ENCODE measurements at regions not wholly inside any gene's neighbourhood (a gene's known extent, or its start where the extent isn't known, plus 50 kb on each side); places are given as distances from the start of the nearest gene placed in this dataset.
"Not testable (repeated sequence)": the region's sequence is repeated elsewhere in the genome, so short reads cannot be mapped to it uniquely, and the experiment has no call there.

DNA sequence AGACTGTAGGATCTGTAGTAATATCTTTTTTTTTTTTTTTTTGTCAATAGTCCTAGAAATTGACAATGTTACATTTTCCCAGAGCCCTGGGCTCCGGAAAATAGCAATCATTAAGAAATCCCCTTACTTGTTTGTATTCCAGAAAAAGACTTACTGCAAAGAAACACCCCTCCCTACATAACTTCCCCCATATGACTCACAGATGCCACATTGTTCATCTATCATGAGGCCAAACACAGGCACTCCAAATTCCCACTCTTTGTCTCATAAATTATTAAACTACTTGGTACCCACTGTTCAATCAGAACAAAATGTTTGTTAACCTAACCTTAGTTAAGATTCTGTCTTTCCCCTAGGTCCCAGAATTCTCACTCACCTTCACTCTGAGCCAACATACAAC, 53.5 kb downstream of the TEX51 start:
- no peak for DNase-seq (ENCODE audit: low spot score)
- intact Hi-C loops (cut with DNase I), result no loop called here

DNA sequence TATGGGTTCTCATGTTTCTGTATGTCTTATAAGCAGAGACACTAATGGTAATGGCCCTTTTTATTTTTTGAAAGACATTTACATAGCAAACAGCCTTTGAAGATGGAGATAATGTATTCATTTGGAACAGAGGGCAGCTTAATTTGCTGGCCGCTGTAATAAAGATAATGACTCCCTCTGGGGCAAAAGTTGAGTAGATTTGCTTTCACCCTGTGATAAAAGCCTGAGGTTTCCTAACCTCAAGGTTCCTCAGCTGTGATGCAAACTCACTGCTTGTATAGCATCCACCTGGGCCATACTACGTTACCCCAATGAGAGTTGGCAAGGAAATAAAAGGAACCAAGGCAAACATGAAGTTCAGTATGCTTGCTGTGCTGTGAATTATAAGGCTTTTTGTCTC, 54.8 kb downstream of the TEX51 start:
- DNase-seq (ENCODE audit: low spot score), result no peak
- intact Hi-C loops (cut with DNase I), result no loop called here

DNA sequence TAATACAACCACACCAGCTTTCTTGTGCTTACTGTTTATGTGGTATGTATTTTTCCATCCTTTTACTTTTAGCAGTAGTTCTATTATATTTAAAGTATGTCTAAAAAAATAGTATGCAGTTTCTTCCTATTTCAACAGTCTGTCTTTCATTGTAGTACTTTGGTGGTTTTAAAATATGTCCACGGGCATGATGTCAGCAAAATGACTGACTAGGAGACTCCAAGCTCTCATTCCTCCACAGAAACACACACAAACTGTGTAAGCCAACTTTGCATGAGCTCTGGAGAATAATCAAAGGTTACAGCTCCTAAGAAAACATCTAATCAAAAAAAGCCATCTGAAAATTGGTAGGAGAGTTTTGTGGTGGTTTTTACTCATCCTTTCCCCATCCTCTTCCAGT, 56.1 kb downstream of the TEX51 start:
- intact Hi-C loops (cut with DNase I), result no loop called here
- no peak for DNase-seq (ENCODE audit: low spot score)

DNA sequence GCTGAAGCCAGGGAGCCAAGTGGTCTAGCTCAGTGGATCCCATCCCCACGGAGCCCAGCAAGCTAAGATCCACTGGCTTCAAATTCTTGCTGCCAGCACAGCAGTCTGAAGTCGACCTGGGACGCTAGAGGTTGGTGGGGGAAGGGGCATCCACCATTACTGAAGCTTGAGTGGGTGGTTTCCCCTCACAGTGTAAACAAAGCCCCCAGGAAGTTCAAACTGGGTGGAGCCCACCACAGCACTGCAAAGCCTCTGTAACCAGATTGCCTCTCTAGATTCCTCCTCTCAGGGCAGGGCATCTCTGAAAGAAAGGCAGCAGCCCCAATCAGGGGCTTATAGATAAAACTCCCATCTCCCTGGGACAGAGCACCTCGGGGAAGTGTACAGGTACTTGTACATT, 58.1 kb downstream of the TEX51 start:
- intact Hi-C loops (cut with DNase I); DNase-seq (ENCODE audit: low spot score): not testable (repeated sequence)

DNA sequence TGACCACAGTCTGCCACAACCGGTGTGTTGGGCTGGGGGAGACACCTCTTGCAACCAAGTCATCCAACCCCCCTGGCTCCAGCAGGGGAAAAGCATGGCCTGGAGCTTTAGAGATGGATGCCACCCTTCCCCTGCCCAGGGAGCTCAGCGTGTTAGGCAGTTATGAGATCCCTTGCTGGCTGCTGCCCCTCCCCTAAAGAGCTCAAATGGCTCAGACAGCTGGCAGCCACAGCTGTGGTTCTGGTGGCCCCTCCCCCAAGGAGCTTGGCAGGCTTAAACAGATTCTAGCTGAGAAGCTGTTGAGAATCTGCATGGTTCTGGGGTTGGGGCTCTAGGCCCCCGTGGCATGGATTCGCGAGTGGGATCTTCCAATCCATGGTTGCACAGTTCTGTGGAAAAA, 64.7 kb downstream of the TEX51 start:
- intact Hi-C loops (cut with DNase I), result no loop called here
- DNase-seq (ENCODE audit: low spot score), result no peak

DNA sequence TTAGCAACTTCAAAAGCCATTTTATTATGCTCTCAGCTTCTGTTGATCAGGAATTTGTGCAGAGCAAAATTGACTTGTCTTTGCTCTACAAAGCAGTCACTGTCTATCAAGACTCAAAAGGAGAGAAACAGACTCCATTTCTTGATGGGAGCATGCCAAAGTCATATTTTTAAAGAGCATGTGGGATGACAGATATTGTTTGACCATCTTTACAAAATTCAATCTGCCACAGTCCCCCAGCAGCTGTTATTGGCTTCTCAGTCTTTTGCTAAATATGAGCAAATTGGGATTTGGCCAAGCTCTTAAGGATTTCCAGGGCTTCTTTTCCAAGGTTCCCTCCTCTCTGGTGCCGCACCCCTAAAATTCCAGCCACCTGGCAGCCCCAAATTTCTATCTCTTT, 67.9 kb downstream of the TEX51 start:
- intact Hi-C loops (cut with DNase I), result no loop called here
- no peak for DNase-seq (ENCODE audit: low spot score)

- intact Hi-C loops (cut with DNase I), result no loop called here
- peak; percentile 62 for DNase-seq (ENCODE audit: low spot score)
These were observed 71.9 kb downstream of the TEX51 start for GRCh38 chr2:126970583-126970982.

DNA sequence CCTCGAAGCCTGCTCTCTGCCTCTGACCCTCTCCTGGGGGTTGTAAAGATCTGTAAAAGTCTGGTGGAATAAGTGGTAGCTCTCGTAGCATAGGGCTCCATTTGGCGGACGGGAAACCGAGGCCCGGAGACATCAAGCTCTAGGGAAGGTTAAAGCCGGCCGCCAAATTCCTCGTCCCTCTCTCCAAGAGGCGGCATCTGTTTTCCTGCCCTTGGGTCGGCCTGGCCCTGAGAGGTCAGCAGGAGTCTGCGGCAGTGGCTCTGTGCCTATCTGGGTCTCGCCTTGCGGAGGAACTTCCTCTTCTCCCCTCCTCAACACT, 72.4 kb downstream of the TEX51 start:
- intact Hi-C loops (cut with DNase I), result no loop called here
- DNase-seq (ENCODE audit: low spot score), result no peak

DNA sequence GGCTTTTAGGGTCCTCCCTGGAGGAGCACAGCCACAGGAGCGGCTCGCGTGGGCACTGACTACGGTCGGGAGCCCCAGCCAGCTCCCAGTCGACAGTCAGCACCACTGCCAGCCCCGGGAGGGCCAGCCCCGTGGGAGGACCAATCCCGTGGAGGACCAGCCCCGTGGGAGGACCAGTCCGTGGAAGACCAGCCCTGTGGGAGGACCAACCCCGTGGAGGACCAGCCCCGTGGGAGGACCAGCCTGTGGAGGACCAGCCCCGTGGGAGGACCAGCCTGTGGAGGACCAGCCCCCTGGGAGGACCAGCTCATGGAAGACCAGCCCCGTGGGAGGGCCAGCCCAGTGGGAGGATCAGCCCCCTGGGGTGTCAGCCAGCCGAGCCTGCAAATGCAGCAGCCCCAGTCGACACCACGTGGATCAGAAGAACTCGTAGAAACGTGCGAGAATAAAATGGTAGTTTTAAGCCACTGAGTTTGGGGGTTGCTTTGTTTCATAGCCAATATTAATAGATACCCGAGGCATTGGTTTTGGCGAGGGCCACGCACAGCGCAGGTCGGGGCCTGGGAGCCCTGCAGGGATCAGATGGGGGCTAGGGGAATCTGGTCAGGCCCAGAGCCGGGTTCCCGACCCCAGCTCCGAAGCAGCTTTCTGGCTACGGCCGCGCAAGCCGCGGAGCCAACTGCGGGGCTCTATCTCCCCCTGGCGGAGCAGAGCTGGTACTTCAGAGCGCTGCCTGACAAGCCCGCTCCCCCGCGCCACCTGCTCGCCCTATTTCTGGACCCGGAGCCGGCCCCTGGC, 73.0 kb downstream of the TEX51 start:
- intact Hi-C loops (cut with DNase I), result no loop called here
- peak; percentile 93 for DNase-seq (ENCODE audit: low spot score)

- intact Hi-C loops (cut with DNase I), result no loop called here
- no peak for DNase-seq (ENCODE audit: low spot score)
These were observed 73.6 kb downstream of the TEX51 start for GRCh38 chr2:126972279-126972626.

DNA sequence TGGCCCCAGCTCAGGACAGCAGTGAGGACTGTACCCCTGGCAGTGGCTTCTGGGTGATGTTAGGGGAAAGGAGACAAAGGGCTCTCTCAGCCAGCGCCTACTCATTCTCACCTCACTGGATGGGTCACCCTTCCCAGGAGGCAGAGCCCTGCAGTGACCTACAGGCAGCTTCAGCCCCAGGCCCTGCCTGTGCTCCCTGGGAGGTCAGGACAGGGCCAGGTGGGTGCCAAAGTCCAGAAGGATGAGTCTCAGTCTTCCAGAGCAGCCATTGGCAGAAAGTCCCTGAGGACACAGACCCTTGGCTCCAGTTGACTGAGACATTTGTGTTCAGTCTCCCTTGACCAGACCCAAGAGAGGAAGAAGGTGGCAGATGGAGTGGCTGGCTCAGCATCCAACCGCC, 75.1 kb downstream of the TEX51 start:
- peak; percentile 48 for DNase-seq (ENCODE audit: low spot score)
- intact Hi-C loops (cut with DNase I), result no loop called here

DNA sequence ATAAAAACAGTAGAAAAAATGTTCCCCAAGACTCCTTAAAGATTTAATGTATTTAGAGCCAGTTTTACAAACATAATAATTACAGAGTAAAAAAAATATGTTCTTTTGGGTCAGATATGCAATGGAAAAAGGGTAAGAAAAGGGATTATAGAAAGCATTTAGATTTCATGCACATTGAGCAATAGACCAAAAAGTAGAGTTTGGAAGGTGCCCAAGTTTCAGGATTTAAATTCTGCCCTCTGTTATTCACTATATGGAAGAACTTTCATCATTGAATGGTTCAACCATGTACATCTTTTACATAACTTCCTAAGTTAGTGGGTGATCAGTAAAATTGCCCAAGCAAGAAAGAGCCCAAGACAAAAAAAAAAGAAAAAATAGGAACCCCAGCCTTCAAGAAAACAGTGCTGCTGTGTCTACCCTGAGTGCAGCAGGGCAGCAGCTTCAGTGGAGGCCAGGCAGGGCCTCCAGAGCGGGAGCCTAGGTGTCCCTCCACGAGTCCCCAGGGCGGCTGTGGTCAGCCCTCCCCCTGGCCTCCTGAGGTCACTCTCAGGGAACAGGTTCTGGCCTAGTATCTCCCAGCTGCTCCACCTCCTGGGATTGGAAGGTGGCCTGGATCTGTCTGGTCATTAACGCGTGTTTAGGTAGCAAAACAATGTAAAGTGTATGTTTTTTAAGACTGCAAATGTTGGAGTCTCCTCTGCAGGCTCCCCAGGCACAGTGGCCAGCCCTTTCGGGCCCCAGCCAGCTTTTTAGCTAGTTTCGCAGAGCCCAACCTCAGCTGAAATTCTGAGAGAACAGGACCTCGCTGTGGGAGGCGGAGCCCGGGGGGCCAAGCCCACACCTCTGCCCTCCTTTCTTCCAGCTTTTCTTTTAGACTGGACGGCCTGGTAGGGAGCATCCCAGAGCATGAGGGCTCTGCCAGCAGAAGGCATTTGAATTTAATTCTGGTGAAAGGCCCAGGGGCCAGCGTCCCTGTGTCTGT, 77.3 kb downstream of the TEX51 start:
- intact Hi-C loops (cut with DNase I), result no loop called here
- no peak for DNase-seq (ENCODE audit: low spot score)

DNA sequence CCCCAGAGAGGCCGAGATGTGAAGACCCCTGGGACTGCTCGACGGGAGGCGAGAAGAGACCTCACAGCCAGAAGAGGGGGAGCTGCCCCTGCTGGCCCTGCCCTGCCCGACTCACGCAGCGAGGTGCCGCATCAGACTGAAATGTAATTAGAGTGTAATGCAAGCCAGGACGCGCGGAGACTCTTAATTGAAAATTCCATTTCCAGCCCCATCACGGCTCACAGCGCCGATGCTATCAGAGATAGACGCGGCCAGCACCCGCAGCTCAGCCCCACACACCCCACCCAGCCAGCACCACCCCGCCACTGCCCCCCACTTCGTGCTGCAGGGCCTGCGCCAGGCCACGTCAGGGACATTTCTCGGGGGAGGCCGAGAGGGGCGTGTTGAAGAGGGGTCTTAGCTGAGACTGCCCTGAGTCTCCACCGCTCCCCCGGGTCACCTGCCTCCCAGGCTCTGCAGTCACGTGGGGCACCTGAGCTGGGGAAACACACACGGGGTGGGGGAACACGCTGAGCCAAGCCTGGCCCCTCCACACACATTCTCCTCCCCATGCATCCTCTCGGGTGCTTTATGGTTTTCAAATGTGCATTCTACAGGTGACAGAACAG, 78.1 kb downstream of the TEX51 start:
- intact Hi-C loops (cut with DNase I), result no loop called here
- DNase-seq (ENCODE audit: low spot score), result no peak

GRCh38 chr2:126978333-126978732, 79.6 kb downstream of the TEX51 start:
- intact Hi-C loops (cut with DNase I), result no loop called here

DNA sequence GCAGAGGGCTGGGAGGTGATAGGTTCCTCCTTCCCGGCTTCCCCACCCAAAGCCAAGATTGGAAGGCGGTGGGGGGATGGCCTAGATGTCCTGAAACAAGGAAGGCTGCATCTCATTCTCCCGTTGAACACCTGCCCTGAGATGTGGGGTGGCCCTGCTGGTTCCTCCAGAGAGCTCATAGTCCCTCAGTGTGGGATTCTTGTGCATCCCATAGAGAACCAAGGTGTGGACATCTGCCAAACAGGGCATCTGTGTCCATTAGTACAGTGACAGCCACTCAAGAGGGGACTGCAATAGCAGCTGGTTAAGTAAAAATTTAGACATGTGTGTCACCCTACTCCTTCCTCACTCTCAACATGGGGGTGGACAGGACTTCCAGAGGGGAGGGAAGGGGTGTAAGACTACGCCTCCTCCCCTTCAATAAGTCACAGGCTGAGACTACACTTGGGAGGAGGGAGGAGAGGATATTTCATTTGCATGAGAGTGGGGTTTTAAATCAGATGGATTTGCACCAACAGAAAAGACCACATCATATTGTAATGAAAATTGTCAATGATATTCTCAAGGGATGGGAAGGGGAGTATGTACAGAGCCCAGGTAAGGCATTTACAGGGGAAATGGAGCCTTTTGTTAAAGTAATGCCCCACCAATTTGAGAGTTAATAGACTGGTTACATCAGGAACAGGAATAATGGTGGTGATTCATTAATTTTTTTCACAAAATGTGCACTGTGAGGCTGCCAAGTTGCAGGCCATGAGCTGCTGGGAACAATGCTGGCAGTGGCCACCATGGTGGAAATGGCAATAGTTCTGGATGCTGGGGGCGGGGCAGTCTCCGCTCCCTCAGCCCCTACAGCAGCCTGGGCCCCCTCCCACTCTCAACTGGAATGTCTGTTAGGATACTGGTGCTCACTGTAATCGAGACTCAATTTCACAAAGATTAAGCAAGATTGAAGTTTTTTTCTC, 80.6 kb downstream of the TEX51 start:
- no peak for DNase-seq (ENCODE audit: low spot score)
- intact Hi-C loops (cut with DNase I), result no loop called here

More at GRCh38 chr2:126978333-126978732, 79.6 kb downstream of the TEX51 start:
- no peak for DNase-seq (ENCODE audit: low spot score)

DNA sequence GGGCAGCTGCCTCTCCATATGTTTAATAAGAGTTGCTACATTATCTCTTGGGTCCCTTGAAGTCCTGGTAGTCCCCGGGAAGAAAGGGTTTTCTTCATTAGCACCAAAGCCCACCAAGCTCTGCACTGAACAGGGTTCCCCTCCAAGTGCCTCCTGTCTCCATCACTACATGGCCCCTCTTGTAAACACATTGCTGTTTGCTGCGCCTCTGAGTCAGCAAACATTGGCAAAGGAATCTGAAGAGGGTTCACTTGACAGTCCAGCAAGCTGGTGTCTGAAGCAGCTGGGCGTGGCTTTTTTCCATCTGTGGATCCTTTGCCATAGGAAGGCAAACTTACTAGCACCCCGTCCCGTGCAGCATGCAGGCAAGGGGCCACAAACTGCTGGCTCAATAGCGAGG, 82.8 kb downstream of the TEX51 start:
- intact Hi-C loops (cut with DNase I), result no loop called here
- no peak for DNase-seq (ENCODE audit: low spot score)

- no peak for DNase-seq (ENCODE audit: low spot score)
These were observed 84.2 kb downstream of the TEX51 start for GRCh38 chr2:126982935-126983334.

DNA sequence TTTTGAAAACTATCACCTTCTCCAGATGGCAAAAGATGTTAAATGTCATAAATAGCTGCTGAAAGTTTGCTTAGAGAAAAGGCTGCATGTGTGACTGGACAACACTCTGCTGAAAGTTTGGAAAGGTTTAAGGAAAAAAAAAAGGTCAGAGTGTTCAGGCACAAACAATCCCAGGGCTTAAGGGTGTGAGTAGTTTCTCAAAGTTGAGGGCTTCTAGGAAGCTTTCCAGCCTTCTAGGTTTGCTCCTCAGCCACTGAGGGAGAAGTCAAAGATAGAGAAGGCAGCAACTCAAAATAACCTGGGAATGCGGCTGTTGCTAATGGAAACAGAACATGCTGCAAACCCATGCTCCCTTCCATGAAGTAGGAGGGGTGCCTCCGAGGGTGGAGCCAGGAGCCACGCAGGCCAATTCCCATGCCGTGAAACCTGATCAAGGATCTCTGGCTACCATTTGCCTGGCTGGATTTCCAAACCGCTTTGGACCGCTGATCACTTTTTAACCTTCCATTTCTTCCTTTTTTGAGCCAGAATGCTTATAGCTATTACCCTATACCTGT, 88.0 kb downstream of the TEX51 start:
- DNase-seq (ENCODE audit: low spot score), result no peak
- intact Hi-C loops (cut with DNase I), result no loop called here

More at GRCh38 chr2:126982935-126983334, 84.2 kb downstream of the TEX51 start:
- intact Hi-C loops (cut with DNase I), result no loop called here

DNA sequence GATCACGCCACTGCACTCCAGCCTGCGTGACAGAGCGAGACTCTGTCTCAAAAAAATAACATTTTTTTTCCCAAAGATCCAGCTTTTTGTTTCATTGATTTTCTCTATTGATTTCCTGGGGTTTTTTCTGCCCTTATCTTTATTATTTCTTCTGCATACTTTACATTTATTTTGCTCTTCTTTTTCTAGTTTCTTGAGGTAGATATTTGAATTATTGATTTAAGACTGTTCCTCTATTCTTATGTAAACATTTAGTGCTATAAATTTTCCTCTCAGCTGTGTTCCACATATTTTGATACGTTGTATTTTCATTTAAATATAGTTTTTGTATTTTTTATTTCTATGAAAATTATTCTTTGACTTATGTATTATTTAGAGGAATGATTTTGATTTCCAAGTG, 89.8 kb downstream of the TEX51 start:
- intact Hi-C loops (cut with DNase I), result no loop called here
- no peak for DNase-seq (ENCODE audit: low spot score)
